ENCODE measurements at regions not wholly inside any gene's neighbourhood (a gene's known extent, or its start where the extent isn't known, plus 50 kb on each side); places are given as distances from the start of the nearest gene placed in this dataset.

DNA sequence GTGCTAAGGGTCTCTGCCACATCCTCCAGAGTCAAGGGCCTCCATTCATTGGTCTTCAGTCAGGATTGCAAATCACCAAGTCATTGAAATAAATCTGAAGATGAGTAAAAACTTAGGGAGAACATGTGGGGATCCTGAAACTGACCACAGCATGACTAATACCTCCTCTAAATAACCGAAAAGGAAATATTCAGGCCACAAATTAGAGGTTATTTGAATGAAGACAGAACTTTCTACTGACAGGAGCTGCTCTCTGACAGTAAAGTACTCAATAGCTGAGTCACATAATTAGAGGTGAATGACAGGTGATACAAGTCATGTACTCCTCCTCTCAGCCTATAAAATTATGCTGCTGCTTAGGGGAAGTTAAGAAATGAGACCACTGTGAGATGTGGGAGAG is 240.2 kb upstream of the F9 start:
- peak; percentile 26 for DNase-seq (ENCODE audit: low spot score)

DNA sequence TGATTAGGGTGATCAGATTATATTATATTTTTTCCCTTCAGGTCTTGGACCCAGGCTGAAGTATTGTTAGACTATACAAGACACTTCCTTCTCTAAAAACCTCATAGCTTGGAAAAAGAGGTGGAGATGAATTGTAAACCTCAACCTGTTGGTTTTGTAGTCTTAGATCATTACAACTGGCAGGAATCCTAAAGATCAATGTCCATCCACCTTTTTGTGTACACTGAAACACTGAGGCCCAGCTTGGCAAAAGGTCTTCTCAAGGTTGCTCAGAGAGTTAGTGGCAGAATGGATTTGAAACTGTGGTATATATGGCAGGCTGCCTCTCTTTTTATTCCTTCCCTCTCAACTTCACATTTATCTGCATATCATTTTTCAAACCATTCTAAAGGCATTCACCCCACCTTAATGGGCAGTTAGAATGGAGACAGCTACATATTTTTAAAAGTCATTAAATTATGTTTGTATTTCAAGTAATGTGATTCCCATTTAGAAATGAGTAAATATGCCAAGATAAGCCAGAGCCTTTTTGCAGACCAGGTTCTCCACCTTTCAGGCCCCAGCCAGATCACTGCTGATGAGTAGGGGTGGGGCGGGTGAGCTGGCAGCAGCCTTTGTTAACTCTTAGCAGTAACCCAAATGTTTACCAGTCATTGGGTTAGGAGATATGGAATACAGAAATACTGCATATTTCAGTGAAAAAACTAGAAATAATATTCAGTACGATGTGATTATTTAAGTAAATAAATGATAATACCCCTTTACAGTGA is 243.2 kb upstream of the F9 start:
- no peak for DNase-seq (ENCODE audit: low spot score)

DNA sequence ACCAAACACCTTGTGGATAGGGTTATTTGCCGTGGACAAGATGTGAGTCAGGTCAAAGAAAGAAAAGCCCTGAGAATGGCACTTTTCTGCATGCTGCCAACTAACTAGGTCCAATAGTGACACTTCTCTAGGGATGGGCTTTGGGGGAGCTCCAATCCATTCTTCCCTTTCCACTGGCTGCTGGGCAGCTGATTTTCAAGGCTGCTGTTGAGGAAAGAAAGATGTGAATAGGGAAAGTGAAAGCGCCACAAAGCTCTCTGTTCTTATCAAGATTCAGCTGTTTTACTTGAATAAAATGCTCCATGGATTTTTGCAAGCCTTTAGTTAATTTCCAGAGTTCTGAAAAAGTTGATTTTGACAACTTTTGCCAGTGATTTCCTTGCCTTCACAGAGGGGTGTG is 244.2 kb upstream of the F9 start:
- DNase-seq (ENCODE audit: low spot score): no peak

GRCh38 chrX:139267851-139268250 is 262.7 kb upstream of the F9 start:
- DNase-seq (ENCODE audit: low spot score): no peak

DNA sequence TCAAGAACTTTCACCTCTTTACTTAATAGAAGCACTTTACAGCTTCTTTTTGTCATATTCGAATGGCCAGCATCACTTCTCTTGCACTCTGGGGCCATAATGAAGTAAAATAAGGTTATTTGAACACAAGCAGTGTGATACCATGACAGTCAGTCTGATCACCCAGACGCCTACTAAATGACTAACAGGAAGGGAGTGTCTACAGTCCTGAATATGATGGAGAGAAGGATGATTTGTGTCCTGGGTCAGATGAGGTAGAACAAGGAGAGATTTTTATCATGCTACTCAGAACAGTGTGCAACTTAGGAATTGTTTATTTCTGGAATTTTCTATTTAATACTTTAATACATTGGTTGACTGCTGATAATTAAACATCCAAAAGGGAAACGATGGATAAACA is 284.2 kb upstream of the F9 start:
- peak; percentile 9 for DNase-seq (ENCODE audit: low spot score)

DNA sequence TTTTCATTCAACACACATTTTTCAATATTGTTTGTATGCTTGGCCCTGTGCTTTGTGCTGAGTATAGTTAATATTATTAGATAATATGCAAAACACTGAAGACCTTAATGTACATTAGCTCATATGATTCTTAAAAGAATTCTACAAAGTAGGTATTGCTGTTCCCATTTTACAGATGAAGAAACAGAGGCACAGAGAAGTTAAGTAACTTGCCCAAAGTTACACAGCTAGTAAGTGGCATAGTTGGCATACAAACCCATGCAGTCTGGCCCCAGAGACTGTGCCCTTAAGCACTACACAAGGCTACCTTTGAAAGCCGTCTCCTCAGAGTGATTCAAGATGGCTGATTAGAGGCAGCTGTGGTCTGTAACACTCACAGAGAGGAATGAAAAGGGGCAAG is 293.4 kb upstream of the F9 start:
- DNase-seq (ENCODE audit: low spot score): no peak

GRCh38 chrX:139234898-139235297 is 295.6 kb upstream of the F9 start:
- no peak for DNase-seq (ENCODE audit: low spot score)

DNA sequence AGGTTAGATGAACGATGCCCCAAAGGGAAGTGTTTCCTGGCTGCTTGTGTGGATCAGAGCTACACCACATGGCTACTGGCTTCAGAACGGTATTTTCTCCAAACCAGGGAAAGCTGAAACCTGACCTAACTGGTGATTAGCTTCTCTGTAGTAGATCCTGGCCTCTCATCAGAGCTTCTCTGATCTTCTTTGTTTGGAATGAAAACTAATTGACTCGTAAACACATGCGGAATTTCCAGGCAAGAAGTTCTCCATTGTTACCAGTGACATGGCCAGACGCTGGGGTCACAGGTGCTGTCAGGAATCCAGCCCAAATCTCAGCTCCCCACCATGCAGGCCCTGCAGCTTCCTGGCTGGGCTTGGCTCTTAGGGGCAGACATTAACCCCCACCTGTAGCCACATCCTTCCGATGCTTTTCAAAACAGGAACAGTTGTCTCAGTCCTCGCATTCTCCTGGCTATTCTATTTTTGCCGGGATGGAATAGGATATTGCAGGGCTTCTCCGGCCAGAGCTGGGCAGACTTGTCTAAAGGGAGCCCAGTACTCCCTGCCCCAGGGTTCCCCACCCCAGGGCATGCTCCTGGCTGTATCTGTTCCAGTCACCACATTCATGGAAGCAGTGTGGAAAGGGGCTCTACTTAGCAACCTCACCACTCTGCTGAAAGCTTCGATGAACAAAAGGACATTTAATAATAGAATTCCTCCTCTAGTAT is 305.4 kb upstream of the F9 start:
- no peak for DNase-seq (ENCODE audit: low spot score)

DNA sequence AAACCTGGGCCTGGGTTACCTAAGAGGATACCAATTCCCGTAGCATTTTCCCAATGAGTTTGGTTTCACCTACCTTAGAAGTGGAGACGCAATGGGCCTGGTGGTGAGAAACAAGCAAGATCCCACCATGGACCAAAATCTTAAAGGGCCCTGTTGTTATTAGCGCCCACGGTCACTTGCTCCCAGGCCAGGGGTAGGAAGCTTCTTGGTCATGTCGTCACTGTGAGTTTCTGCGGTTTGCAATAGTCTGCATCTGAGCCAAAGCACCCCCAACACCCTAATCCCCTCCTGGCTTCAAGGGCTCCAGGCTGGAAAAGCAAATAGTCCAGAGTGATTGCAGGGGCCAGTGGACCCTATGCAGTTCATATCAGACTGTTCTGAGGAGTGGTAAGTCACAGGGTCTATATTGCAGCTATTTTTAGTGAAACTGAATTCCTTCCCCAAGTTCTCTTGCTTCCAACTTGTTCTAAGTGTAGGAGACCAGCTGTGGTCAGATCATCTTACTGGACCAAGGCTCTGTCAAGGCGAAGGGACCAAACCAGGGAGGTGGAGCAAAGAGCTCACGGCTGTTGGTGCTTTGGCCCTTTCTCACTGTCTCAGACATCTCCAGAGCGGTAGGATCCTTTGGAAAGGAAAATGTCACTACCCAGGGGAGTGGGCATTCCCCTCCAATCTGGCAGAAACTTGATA is 307.9 kb upstream of the F9 start:
- no peak for DNase-seq (ENCODE audit: low spot score)

DNA sequence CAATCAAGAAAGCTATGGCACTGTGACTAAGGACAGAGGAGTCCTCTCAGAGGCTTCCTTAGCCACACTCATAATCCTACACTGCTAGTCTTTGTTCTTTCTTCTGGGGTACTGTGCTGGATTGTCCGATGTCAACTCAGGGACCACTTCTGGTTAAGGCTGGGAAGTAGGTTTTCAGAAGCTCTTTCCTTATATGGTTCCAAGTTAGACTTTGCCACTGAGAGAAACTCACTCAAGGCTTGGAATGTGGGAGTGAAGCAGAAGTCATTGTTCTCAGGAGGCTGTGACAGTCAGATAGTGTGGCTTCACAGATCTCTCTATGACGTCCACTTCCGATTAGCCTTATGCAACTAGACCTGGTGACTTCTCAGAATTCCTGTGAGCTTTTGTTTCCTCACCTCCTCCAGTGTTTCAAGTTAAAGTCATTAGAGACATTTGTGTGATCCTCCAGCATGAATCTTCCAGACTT is 317.3 kb upstream of the F9 start:
- DNase-seq (ENCODE audit: low spot score): no peak

- peak; percentile 10 for DNase-seq (ENCODE audit: low spot score)
Observed at GRCh38 chrX:139211568-139212182, 318.9 kb upstream of the F9 start.

GRCh38 chrX:139209342-139209741 is 321.2 kb upstream of the F9 start:
- DNase-seq (ENCODE audit: low spot score): no peak

GRCh38 chrX:139207655-139208054 is 322.9 kb upstream of the F9 start:
- DNase-seq (ENCODE audit: low spot score): no peak

- no peak for DNase-seq (ENCODE audit: low spot score)
Observed at GRCh38 chrX:139206914-139207313, 323.6 kb upstream of the F9 start.

- peak; percentile 67 for DNase-seq (ENCODE audit: low spot score)
Observed at GRCh38 chrX:139204898-139205667, 325.5 kb upstream of the F9 start.

GRCh38 chrX:139204571-139204897 is 326.0 kb upstream of the F9 start:
- no peak for DNase-seq (ENCODE audit: low spot score)

DNA sequence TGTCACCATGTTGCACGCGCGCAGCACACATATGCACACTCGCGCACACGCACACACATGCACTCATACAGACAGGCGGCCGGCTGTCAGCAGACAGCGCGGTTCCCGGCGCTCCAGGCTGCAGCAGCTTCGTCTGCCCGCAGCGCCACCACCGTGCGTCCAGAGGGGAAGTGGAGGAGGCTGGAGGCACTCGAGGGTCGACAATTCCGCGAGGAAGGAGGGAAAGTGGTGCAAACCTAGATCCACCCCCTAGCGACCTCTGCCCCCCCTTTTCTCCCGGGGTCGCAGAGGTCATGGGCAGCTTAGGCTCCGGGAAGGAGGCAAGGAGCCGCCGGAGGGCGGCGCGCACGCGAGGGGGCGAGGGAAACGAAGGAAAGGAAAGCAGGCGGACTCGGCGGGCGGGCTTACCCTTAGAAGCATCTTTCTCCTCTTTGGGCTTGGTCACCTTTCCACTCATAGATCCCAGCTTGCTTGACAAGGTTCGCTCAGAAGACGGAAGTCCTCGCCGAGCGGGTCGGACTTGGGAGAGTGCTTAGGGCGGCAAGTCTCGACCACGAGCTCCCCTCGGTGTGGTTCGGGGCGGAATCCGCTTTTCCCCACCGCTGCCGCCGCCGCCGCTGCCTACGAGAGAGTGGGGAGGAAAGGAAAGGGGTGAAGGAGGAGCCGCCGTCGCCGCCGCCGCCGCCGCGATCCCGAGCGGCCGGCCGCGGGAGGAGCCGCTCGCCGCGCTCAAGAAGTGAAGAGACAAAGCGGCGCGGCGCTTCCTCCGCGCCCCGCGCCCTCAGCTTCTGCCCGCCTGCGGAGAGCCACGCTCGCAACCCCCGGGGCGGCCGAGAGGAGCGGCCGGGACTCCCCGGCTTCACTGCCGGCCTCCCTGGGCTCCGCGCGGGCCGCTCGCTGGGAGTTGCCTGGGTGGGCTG is 326.6 kb upstream of the F9 start:
- peak; percentile 46 for DNase-seq (ENCODE audit: low spot score)

DNA sequence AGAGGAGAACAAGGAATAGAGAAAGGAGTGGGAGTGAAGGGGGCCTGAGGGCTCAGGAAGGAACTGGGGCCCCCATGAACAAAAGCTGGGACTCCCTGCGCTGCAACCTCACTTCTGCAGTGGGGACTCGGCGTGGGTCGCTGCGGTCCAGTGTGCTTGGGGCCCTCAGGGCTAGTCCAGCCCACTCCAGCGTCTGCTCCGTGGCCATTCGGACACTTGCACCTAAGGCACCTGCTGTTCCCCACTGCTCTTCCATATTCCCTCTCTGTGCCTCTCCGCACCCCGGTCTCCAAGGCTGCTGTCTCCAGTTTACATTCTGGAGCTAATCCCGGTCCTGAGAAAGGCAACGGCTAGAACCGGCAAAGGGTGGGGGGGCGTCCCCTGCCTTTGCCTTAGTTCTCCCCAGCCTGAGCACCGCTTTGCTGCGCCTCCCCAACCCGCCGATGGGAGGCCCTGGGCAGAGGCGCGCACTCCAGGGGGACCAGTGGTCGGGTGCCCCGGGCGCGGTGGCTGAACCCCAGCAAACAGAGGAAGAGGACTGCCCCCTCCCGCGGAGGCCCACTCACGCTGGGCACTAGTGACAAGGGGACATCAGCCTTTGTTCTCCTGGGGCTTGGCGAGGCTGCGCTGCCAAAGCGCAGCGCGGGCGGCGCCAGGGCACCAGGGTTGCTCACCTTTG is 327.7 kb upstream of the F9 start:
- DNase-seq (ENCODE audit: low spot score): no peak

DNA sequence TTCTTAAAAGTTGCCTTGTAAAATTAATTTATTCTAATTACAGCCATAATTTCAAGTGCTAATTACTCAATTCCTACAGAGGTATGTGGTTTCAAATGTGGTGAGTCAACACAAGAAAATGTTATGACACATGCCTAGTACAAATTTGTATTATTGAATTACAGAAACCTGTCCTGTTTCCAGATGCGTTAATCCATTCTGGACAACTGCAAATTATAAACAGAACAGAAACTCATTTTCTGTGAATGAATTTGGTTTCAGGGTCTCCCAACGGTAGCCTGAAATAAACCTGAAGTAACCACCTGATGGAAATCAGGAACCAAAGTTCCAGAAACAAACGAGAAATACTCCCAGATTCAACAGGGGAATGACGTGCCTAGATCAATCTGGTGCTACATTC is 328.6 kb upstream of the F9 start:
- no peak for DNase-seq (ENCODE audit: low spot score)

DNA sequence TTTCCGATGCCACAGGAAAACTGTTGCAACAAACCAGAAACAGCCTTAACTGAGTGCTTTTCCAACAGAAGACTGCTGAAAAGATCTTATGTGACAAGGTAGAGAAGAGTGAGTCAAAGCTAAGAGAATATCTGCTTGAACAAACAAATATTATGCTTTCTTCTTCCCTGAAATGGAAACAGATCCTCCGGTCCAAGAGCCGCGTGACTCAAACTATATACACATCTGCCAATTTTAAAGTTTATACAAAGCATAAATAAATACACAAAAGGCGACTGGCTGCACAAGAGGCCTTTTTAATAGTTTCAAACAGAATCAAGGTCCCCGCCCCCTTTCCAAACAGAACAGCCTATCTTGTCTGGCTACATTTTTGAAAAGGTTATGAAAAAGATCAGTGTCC is 329.7 kb upstream of the F9 start:
- no peak for DNase-seq (ENCODE audit: low spot score)

All from GM03348 (cell line).